EH (cell line): ENCODE measurements at regions not wholly inside any gene's neighbourhood (a gene's known extent, or its start where the extent isn't known, plus 50 kb on each side); places are given as distances from the start of the nearest gene placed in this dataset.

Experiments
- DNase-seq: peaks from one replicate; pipeline ENCODE4 v3.0.0-alpha.2; 2015; ENCODE audit warnings: low read depth

GRCh38 chr13:65154661-65155447 is 2075.3 kb downstream of the PCDH9 start:
- no peak for DNase-seq

GRCh38 chr13:65149687-65150086 is 2080.4 kb downstream of the PCDH9 start:
- no peak for DNase-seq

- DNase-seq = no peak
Measured at GRCh38 chr13:65143920-65144319, 2086.2 kb downstream of the PCDH9 start.

- DNase-seq = no peak
Measured at GRCh38 chr13:65133094-65133493, 2097.0 kb downstream of the PCDH9 start.

GRCh38 chr13:65125236-65125635 is 2104.9 kb downstream of the PCDH9 start:
- DNase-seq = no peak

- DNase-seq = peak; percentile 88
Measured at GRCh38 chr13:65112531-65112941, 2117.6 kb downstream of the PCDH9 start.

- no peak for DNase-seq
Measured at GRCh38 chr13:65112123-65112522, 2118.0 kb downstream of the PCDH9 start.

- no peak for DNase-seq
Measured at GRCh38 chr13:65111223-65111622, 2118.9 kb downstream of the PCDH9 start.

- peak; percentile 86 for DNase-seq
Measured at GRCh38 chr13:65104436-65104835, 2125.7 kb downstream of the PCDH9 start.

- DNase-seq = no peak
Measured at GRCh38 chr13:65103351-65103750, 2126.8 kb downstream of the PCDH9 start.

GRCh38 chr13:65095161-65096082 is 2134.7 kb downstream of the PCDH9 start:
- DNase-seq = peak; percentile 38

- DNase-seq = no peak
Measured at GRCh38 chr13:65093357-65093756, 2136.8 kb downstream of the PCDH9 start.

GRCh38 chr13:65091031-65091430 is 2139.1 kb downstream of the PCDH9 start:
- DNase-seq = no peak

- no peak for DNase-seq
Measured at GRCh38 chr13:65090186-65090585, 2139.9 kb downstream of the PCDH9 start.

- DNase-seq = no peak
Measured at GRCh38 chr13:65088906-65089305, 2141.2 kb downstream of the PCDH9 start.

GRCh38 chr13:65085977-65086376 is 2144.2 kb downstream of the PCDH9 start:
- no peak for DNase-seq

GRCh38 chr13:65074248-65074647 is 2155.9 kb downstream of the PCDH9 start:
- no peak for DNase-seq

GRCh38 chr13:65064967-65065366 is 2165.2 kb downstream of the PCDH9 start:
- DNase-seq = no peak

GRCh38 chr13:65063753-65064152 is 2166.4 kb downstream of the PCDH9 start:
- peak; percentile 70 for DNase-seq

GRCh38 chr13:65057986-65058385 is 2172.2 kb downstream of the PCDH9 start:
- peak; percentile 30 for DNase-seq

GRCh38 chr13:65054277-65054676 is 2175.9 kb downstream of the PCDH9 start:
- no peak for DNase-seq

- peak; percentile 42 for DNase-seq
Measured at GRCh38 chr13:65036999-65037398, 2193.1 kb downstream of the PCDH9 start.

GRCh38 chr13:65035302-65035701 is 2194.8 kb downstream of the PCDH9 start:
- peak; percentile 49 for DNase-seq
